GM23248 (cell line): ENCODE measurements at regions not wholly inside any gene's neighbourhood (a gene's known extent, or its start where the extent isn't known, plus 50 kb on each side); places are given as distances from the start of the nearest gene placed in this dataset.

Experiments used
- EZH2 ChIP-seq: fragments of 200-600 bp; sonication (generic); IDR thresholded peaks from 2 replicates; pipeline ENCODE4 v1.6.1; 2018; ENCODE audit warnings: antibody characterized with exemption, mild to moderate bottlenecking; ENCODE audit not compliant: insufficient read depth, poor library complexity, severe bottlenecking
- EZH2phosphoT487 ChIP-seq: fragments of 200-600 bp; sonication (generic); IDR thresholded peaks from 2 replicates; pipeline ENCODE4 v1.6.1; 2018; ENCODE audit warnings: antibody characterized with exemption, moderate library complexity, mild to moderate bottlenecking, low read depth; ENCODE audit not compliant: insufficient read depth

DNA sequence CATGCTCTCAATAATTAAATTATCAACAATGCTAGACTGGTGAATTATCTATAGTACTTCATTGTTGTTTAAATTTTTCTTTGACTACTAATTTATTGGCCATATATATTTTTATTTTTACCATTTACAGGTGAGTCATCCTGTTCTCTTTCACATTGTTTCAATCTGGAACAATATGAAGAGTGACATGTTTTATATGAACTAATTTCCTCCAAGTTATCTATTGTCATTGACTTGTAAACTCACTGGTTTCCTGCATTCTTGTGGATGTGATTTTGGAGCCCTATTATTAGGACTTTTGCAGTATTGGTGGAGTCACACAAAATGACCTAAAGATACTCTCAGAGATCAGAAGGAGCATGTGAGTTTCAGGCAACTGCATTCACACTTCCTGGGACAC lies 297.7 kb downstream of the AEBP2 start:
- TF ChIP-seq EZH2 (no peak), EZH2phosphoT487 (no peak)
